Activated T-helper 17 cell treated with anti-CD3 and anti-CD28 coated beads, Interleukin-2, amount 50 U/mL, for 72 hours (primary cell): ENCODE measurements at regions not wholly inside any gene's neighbourhood (a gene's known extent, or its start where the extent isn't known, plus 50 kb on each side); places are given as distances from the start of the nearest gene placed in this dataset.
"Not testable (repeated sequence)": the region's sequence is repeated elsewhere in the genome, so short reads cannot be mapped to it uniquely, and the experiment has no call there.

Experiments used
- ATAC-seq: fragments of 150-1000 bp; cut with Tn5 transposase; replicated peaks from 2 replicates; pipeline ENCODE4 v1.10.0; 2021; ENCODE audit warnings: mild to moderate bottlenecking, moderate library complexity
- H3K27ac Mint-ChIP-seq: one replicate; pipeline ENCODE4 v1.8.0; 2022; ENCODE audit warnings: mixed read lengths
- H3K27me3 Mint-ChIP-seq: one replicate; pipeline ENCODE4 v1.8.0; 2022; ENCODE audit warnings: mixed read lengths
- H3K36me3 Mint-ChIP-seq: one replicate; pipeline ENCODE4 v1.8.0; 2022; ENCODE audit warnings: low read depth, mild to moderate bottlenecking, mixed read lengths
- H3K4me1 Mint-ChIP-seq: one replicate; pipeline ENCODE4 v1.8.0; 2022; ENCODE audit warnings: mixed read lengths
- H3K4me3 Mint-ChIP-seq: one replicate; pipeline ENCODE4 v1.8.0; 2022; ENCODE audit warnings: mild to moderate bottlenecking, mixed read lengths
- H3K9me3 Mint-ChIP-seq: one replicate; pipeline ENCODE4 v1.8.0; 2022; ENCODE audit warnings: mixed read lengths

DNA sequence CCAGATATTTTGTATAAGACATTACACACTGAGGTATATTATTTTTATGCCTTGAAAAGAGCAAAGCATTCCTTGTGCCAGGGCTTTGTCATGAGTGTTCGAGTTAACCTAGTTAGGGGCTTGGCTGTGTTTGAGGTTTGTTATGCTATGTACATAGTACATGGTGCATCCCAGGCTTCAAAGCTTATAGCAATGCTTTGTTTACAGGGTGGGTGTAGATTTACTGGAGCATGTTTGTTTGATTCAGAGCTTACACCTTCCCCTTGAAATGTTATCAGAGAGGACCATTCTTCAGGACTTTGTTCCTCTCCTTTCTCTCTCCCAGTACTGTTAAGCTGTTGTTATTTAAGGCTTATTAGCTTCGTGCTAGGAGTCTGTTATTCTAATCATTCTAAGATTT, 738.7 kb upstream of the LRRTM4 start:
- Mint-ChIP-seq H3K27ac (no peak overlapping the region), H3K36me3 (no peaks in the 10 kb centered on the region), H3K4me3 (no peak overlapping the region), H3K9me3 (peaks cover 25% of the 10 kb centered on the region), H3K4me1 (no peaks in the 10 kb centered on the region), H3K27me3 (no peaks in the 10 kb centered on the region)
- ATAC-seq = no peak

GRCh38 chr2:78261454-78261853, 739.3 kb upstream of the LRRTM4 start:
- no peaks in the 10 kb centered on the region for H3K4me1 Mint-ChIP-seq
- H3K27me3 Mint-ChIP-seq = no peaks in the 10 kb centered on the region
- ATAC-seq = no peak

GRCh38 chr2:78262089-78262488, 739.9 kb upstream of the LRRTM4 start:
- H3K27ac Mint-ChIP-seq, H3K4me3 Mint-ChIP-seq, ATAC-seq, H3K4me1 Mint-ChIP-seq, H3K27me3 Mint-ChIP-seq, H3K36me3 Mint-ChIP-seq: not testable (repeated sequence)
- peaks cover 25% of the 10 kb centered on the region for H3K9me3 Mint-ChIP-seq

More at GRCh38 chr2:78261454-78261853, 739.3 kb upstream of the LRRTM4 start:
- no peaks in the 10 kb centered on the region for H3K36me3 Mint-ChIP-seq
- H3K27ac Mint-ChIP-seq = no peak overlapping the region
- H3K9me3 Mint-ChIP-seq = peaks cover 25% of the 10 kb centered on the region
- H3K4me3 Mint-ChIP-seq = no peak overlapping the region

- Mint-ChIP-seq H3K36me3 (no peaks in the 10 kb centered on the region), H3K9me3 (peaks cover 25% of the 10 kb centered on the region), H3K27me3 (no peaks in the 10 kb centered on the region), H3K4me3 (no peak overlapping the region), H3K27ac (no peak overlapping the region), H3K4me1 (no peaks in the 10 kb centered on the region)
- ATAC-seq = no peak
Measured at GRCh38 chr2:78262713-78263375, 740.7 kb upstream of the LRRTM4 start.

DNA sequence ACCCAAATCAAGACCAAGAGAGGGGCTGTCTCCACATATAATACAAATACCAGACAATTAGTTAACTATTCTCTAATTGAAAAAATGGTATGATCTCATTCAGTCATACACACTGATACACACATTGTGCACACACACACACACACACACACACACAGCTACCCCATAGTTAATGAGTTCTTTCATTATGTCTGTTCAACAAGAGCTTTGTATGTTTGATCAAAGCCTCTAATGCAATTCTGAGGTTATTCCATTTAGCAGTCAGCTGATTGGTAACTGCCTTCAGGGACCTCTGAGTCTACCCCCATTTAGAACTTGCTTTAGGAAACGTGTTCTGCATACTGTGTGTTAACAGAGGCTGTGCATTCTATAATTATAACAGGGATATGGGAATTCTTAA, 741.4 kb upstream of the LRRTM4 start:
- no peaks in the 10 kb centered on the region for H3K36me3 Mint-ChIP-seq
- H3K9me3 Mint-ChIP-seq = peaks cover 25% of the 10 kb centered on the region
- H3K27me3 Mint-ChIP-seq = no peaks in the 10 kb centered on the region
- no peak for ATAC-seq
- no peak overlapping the region for H3K27ac Mint-ChIP-seq
- no peak overlapping the region for H3K4me3 Mint-ChIP-seq
- no peaks in the 10 kb centered on the region for H3K4me1 Mint-ChIP-seq

GRCh38 chr2:78264130-78264529, 742.0 kb upstream of the LRRTM4 start:
- Mint-ChIP-seq H3K27me3 (no peaks in the 10 kb centered on the region), H3K9me3 (peaks cover 25% of the 10 kb centered on the region), H3K4me1 (no peaks in the 10 kb centered on the region), H3K4me3 (no peak overlapping the region), H3K36me3 (no peaks in the 10 kb centered on the region), H3K27ac (no peak overlapping the region)
- no peak for ATAC-seq

- no peak overlapping the region for H3K4me3 Mint-ChIP-seq
- ATAC-seq = no peak
- H3K27me3 Mint-ChIP-seq = no peaks in the 10 kb centered on the region
- H3K9me3 Mint-ChIP-seq = peaks cover 9% of the 10 kb centered on the region
- H3K27ac Mint-ChIP-seq = no peak overlapping the region
- H3K36me3 Mint-ChIP-seq = no peaks in the 10 kb centered on the region
- no peaks in the 10 kb centered on the region for H3K4me1 Mint-ChIP-seq
Measured at GRCh38 chr2:78281164-78281563, 744.3 kb upstream of the REG3G start.

DNA sequence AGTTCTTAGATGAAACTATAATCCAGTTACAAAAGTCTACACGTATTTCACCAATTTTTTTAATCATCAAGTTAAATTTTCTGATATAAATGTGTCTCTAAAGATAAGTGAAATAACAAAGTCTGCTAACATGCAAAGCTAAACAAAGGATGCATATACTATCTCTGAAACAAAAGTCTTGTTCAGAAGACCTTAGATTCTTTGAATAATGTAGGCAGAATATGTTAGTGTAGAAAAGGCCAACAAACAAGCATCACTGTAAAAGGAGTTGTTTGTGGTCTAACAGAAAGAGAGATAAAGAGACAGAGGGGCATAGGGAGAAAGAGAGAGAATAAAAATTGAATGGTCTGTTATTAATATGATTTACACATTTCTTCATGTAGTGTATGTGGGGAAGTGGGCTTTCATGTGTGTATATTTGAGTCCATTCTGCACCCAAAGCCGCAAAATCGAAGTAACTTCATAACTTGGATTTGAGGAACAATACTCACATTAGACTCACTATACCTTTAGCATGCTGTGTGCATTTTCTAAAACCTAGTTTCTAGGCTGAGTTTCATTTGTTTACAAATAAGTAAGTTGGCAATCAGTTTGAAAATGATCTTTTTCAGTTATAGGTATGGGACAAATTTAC, 734.8 kb upstream of the REG3G start:
- Mint-ChIP-seq H3K4me3 (no peak overlapping the region), H3K27ac (no peak overlapping the region), H3K4me1 (no peaks in the 10 kb centered on the region), H3K27me3 (no peaks in the 10 kb centered on the region), H3K36me3 (no peaks in the 10 kb centered on the region), H3K9me3 (peaks cover 7% of the 10 kb centered on the region)
- ATAC-seq = no peak

DNA sequence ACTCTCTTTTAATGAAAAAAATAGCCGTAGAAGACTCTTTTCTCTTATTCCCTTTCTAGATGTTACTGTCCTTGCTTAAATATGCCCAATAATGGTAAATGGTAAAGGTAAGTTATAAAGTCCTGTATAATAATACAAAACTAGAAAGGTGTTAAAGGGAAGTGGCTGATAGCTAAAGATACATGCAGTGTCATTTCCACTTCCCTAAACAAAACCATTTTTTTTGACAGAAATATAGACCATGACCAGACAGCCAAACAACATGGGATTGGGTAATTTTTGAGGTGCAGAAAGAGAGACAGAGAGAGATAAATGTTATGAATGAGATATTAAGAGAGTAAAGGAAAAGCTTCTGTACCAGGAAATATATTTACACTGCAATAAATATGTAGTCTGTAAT, 731.7 kb upstream of the REG3G start:
- ATAC-seq = no peak
- Mint-ChIP-seq H3K9me3 (peaks cover 7% of the 10 kb centered on the region), H3K4me3 (no peak overlapping the region), H3K27ac (no peak overlapping the region), H3K27me3 (no peaks in the 10 kb centered on the region), H3K36me3 (no peaks in the 10 kb centered on the region), H3K4me1 (no peaks in the 10 kb centered on the region)

DNA sequence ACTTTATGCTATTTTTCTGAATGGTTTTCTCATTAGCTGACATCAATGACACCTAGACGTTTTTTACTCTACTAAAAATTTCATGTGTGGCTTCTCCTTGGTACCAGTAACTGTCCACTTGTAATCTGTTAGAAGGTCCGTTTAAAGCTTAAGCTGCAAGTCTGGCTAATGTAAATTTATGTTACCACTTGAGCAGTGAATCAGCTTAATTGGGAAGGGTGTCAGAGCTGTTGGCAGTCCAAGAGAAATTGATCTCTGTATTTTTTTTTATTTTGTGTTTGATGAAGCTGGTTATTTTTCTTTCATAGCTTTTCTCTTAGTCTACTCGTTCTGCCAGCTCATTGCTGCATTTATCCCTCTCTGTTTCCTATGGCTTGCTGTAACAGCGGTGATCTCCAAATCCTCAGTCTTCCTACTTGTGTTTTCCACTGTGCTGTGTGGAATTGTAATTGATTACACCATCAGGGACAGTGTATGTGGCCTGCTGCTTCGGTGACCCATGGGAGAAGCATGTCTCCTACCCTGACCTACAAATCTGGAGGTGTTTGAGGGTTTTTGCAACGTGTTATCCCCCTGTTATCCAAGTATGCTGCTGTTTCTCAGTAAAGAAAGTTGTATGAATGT, 724.2 kb upstream of the REG3G start:
- no peak overlapping the region for H3K27ac Mint-ChIP-seq
- H3K4me1 Mint-ChIP-seq = no peaks in the 10 kb centered on the region
- ATAC-seq = no peak
- peaks cover 18% of the 10 kb centered on the region for H3K9me3 Mint-ChIP-seq
- H3K27me3 Mint-ChIP-seq = no peaks in the 10 kb centered on the region
- no peaks in the 10 kb centered on the region for H3K36me3 Mint-ChIP-seq
- no peak overlapping the region for H3K4me3 Mint-ChIP-seq

DNA sequence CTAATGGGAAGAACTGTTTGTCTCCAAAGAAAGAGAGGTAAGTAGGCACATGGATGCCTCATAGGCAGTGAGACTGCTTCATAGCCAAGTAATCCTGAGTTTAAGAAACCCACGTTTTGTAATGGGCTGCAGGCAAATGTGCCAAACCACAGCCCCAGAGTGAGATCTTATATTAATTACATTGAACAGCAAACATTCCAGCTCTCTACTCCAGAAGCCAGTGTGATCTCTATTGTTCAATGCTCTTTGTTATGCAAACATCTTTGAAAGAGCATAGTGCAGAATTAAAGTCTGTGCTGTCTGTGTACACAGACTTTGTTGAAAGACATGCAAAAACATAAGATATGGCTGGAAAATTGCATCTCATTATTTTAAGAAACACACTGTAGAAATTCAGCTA, 720.8 kb upstream of the REG3G start:
- Mint-ChIP-seq H3K9me3 (peaks cover 29% of the 10 kb centered on the region), H3K27me3 (no peaks in the 10 kb centered on the region), H3K4me3 (no peak overlapping the region), H3K4me1 (no peaks in the 10 kb centered on the region), H3K27ac (no peak overlapping the region), H3K36me3 (no peaks in the 10 kb centered on the region)
- no peak for ATAC-seq

GRCh38 chr2:78309460-78309859, 716.0 kb upstream of the REG3G start:
- H3K4me1 Mint-ChIP-seq = no peaks in the 10 kb centered on the region
- no peak for ATAC-seq
- no peak overlapping the region for H3K4me3 Mint-ChIP-seq
- no peaks in the 10 kb centered on the region for H3K36me3 Mint-ChIP-seq
- H3K27ac Mint-ChIP-seq = no peak overlapping the region
- H3K9me3 Mint-ChIP-seq = peaks cover 33% of the 10 kb centered on the region
- no peaks in the 10 kb centered on the region for H3K27me3 Mint-ChIP-seq

DNA sequence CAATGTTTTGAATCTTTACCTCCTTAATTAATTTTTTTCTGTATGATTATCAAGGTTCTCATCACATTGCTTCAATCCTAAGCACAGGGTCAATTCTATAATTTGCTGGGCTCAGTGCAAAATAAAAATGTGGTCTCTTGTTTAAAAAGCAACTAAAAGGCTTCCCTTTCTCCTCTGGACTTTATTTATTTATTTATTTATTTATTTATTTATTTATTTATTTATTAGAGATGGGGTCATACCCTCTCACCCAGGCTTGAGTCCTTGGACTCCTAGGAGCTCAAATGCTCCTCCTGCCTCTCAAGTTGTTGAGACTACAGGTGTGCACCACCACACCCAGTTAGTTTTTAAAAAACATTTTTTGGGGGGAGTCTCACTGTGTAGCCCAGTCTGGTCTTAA, 710.1 kb upstream of the REG3G start:
- Mint-ChIP-seq H3K4me3 (no peak overlapping the region), H3K27me3 (no peaks in the 10 kb centered on the region), H3K4me1 (no peaks in the 10 kb centered on the region), H3K36me3 (no peaks in the 10 kb centered on the region), H3K27ac (no peak overlapping the region), H3K9me3 (peaks cover 30% of the 10 kb centered on the region)
- no peak for ATAC-seq

DNA sequence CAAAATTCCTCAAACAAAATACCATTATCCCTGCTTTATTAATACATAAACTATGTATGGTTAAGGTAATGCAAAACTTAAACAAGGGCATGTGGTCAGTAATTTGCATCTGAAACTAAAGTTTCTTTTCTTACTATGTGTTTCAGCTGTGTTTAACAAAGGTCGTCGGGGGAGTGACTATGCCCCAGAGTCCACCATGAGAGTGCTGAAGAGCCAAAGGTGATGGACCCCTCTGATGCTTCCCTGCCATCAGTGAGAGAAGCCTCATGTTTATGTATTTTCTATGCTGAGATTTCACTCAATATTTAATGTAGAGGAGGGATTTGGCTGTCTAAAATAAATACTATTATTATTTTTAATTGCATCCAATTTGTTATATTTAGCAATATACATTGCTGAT, 707.2 kb upstream of the REG3G start:
- Mint-ChIP-seq H3K9me3 (peaks cover 22% of the 10 kb centered on the region), H3K27me3 (no peaks in the 10 kb centered on the region), H3K27ac (no peak overlapping the region), H3K4me3 (no peak overlapping the region), H3K36me3 (no peaks in the 10 kb centered on the region), H3K4me1 (no peaks in the 10 kb centered on the region)
- no peak for ATAC-seq

DNA sequence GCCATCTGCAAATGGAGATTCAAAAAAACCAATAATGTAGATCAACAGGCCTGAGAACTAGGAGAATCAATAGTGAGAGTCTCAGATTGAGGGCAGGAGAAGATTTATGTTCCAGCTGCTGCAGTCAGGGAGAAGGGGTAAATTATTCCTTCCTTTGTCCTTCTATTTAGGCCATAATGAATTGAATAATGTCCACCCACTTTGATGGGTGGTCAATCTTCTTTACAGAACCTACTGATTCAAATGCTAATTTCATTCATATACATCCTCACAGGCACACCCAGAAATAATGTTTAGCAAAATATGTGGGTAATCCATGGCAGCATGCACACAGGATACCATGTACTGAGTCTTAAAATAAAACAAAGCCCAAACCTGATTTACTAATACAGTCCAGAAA, 695.3 kb upstream of the REG3G start:
- H3K36me3 Mint-ChIP-seq = no peaks in the 10 kb centered on the region
- peaks cover 7% of the 10 kb centered on the region for H3K9me3 Mint-ChIP-seq
- H3K27ac Mint-ChIP-seq = no peak overlapping the region

More for the DNA sequence above, 695.3 kb upstream of the REG3G start:
- Mint-ChIP-seq H3K27me3 (no peaks in the 10 kb centered on the region), H3K4me3 (no peak overlapping the region), H3K4me1 (no peaks in the 10 kb centered on the region)
- ATAC-seq = no peak
